AG09309 (cell line): ENCODE measurements at regions not wholly inside any gene's neighbourhood (a gene's known extent, or its start where the extent isn't known, plus 50 kb on each side); places are given as distances from the start of the nearest gene placed in this dataset.

Source experiments
- DNase-seq: peaks from one replicate; pipeline ENCODE4 v3.0.0-alpha.2; 2010; ENCODE audit warnings: low read depth
- H3K4me3 ChIP-seq: 2 replicates; pipeline ENCODE4 v1.5.1; 2011; ENCODE audit warnings: mild to moderate bottlenecking, low read depth, low read length, moderate library complexity; ENCODE audit not compliant: control insufficient read depth
- CTCF ChIP-seq: IDR thresholded peaks from 2 replicates; pipeline ENCODE4 v1.5.1; 2011; ENCODE audit warnings: mild to moderate bottlenecking, low read depth, low read length, inconsistent platforms; ENCODE audit not compliant: insufficient read depth, control insufficient read depth; ENCODE audit errors: missing control alignments

DNA sequence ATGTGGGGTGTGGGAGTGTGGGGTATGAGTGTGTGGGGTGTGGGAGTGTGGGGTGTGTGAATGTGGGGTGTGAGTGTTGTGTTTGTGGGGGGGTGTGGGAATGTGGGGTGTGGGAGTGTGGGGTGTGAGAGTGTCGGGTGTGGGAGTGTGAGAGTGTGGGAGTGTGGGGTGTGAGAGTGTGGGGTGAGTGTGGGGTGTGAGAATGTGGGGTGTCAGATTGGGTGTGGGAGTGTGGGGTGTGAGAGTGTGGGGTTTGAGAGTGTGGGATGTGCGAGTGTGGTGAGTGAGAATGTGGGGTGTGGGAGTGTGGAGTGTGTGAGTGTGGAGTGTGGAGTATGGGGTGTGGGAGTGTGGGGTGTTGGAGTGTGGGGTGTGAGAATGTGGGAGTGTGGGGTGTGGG is 50.1 kb upstream of the EN2 start:
- TF ChIP-seq CTCF, result no peak
- DNase-seq, result no peak
- H3K4me3 ChIP-seq, result no peak overlapping the region
